ENCODE measurements at regions not wholly inside any gene's neighbourhood (a gene's known extent, or its start where the extent isn't known, plus 50 kb on each side); places are given as distances from the start of the nearest gene placed in this dataset.

DNA sequence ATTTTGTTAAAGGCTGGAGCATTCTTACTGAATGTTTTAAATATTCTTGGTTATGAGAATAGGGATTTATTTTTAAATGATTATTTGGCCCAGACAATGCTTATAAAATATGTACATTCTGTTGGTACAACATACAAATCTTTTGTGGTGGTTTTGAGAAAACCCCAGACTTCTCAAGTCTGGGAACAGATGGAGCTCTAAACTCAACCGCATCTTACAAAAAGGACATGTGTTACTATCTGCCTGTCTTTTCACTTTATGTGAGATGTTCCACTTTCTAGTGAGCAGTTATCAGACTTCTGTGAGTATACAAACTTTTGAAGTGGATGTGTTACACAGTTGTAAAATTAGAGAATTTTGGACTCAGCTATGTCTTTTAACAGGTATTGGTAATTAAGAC is 135.5 kb upstream of the RBMS3 start:
- no peak for DNase-seq (ENCODE audit: low spot score)
- in situ Hi-C loops (cut with MboI; ENCODE audit: low pct_unique_long_range_greater_than_20kb, low sequenced_read_pairs, unreplicated experiment), result no loop called here
- no peak for TF ChIP-seq CTCF (IDR thresholded peaks at IDR 0.05; ENCODE audit: extremely low read depth, insufficient read depth, missing control alignments)

GRCh38 chr3:29152379-29152778 is 128.5 kb upstream of the RBMS3 start:
- no peak for TF ChIP-seq CTCF (IDR thresholded peaks at IDR 0.05; ENCODE audit: extremely low read depth, insufficient read depth, missing control alignments)
- in situ Hi-C loops (cut with MboI; ENCODE audit: low pct_unique_long_range_greater_than_20kb, low sequenced_read_pairs, unreplicated experiment), result no loop called here
- no peak for DNase-seq (ENCODE audit: low spot score)

- no peak for TF ChIP-seq CTCF (IDR thresholded peaks at IDR 0.05; ENCODE audit: extremely low read depth, insufficient read depth, missing control alignments)
- DNase-seq (ENCODE audit: low spot score), result no peak
- in situ Hi-C loops (cut with MboI; ENCODE audit: low pct_unique_long_range_greater_than_20kb, low sequenced_read_pairs, unreplicated experiment), result no loop called here
These were observed 127.1 kb upstream of the RBMS3 start for GRCh38 chr3:29153811-29154210.

DNA sequence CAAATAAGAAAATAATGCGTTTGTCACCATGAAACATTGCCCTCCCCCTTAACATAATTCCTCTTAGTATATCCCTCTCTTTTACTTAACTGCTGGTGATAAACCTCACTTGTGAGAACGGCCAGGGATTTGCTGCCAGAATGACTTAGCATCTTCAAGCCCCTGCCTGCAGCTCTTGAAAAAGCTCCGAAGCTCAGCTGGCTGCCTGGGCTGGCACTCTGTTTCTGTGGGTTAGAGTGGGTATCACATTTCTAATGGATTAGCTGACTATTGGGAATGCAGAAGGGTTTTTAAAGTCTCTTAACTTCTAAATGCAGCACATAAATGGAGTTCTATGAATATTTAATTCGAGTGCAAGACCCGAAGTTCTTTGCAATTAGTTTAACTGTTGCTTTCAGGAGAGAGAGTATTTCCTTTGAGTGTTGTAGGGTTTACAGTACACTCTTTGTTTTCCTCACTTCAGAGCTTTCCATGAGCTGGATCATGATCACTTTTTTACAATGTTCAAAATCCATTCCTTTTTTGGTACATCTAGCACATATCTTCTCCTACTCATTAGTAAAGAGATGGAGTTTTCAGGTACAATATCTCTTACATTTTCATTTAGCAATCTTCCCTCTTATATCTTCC is 124.7 kb upstream of the RBMS3 start:
- no peak for TF ChIP-seq CTCF (IDR thresholded peaks at IDR 0.05; ENCODE audit: extremely low read depth, insufficient read depth, missing control alignments)
- no peak for DNase-seq (ENCODE audit: low spot score)

DNA sequence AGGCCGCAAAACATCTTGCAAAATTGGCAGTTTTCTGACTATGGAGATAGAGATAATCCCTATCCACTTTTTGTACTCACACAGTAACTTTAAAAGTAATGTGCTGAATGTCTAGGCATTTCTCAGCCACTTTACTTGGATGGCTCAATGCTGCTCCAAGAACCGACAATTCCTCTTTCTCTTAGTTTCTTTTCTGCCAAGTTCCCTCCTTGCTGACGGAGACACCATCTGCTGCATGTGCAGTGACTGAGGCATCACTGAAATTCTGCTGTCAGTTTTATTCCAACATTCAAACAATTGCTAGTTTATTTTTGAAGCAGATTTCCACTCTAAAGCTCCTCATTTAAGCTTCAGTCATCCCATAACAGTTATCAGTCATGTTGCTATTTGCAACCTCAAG is 116.0 kb upstream of the RBMS3 start:
- in situ Hi-C loops (cut with MboI; ENCODE audit: low pct_unique_long_range_greater_than_20kb, low sequenced_read_pairs, unreplicated experiment), result no loop called here
- DNase-seq (ENCODE audit: low spot score), result no peak
- no peak for TF ChIP-seq CTCF (IDR thresholded peaks at IDR 0.05; ENCODE audit: extremely low read depth, insufficient read depth, missing control alignments)

More for the DNA sequence above, 124.7 kb upstream of the RBMS3 start:
- in situ Hi-C loops (cut with MboI; ENCODE audit: low pct_unique_long_range_greater_than_20kb, low sequenced_read_pairs, unreplicated experiment), result no loop called here

- in situ Hi-C loops (cut with MboI; ENCODE audit: low pct_unique_long_range_greater_than_20kb, low sequenced_read_pairs, unreplicated experiment), result no loop called here
- no peak for TF ChIP-seq CTCF (IDR thresholded peaks at IDR 0.05; ENCODE audit: extremely low read depth, insufficient read depth, missing control alignments)
These were observed 113.7 kb upstream of the RBMS3 start for GRCh38 chr3:29167180-29167579.

More at GRCh38 chr3:29167180-29167579, 113.7 kb upstream of the RBMS3 start:
- DNase-seq (ENCODE audit: low spot score), result no peak

Measured in GM13977 (cell line).